ENCODE measurements at regions not wholly inside any gene's neighbourhood (a gene's known extent, or its start where the extent isn't known, plus 50 kb on each side); places are given as distances from the start of the nearest gene placed in this dataset.
"Not testable (repeated sequence)": the region's sequence is repeated elsewhere in the genome, so short reads cannot be mapped to it uniquely, and the experiment has no call there.

- no peak for DNase-seq
These were observed 336.3 kb downstream of the PPP1R3A start for GRCh38 chr7:113582471-113582870.

- not testable (repeated sequence) for DNase-seq
These were observed 355.6 kb downstream of the PPP1R3A start for GRCh38 chr7:113563257-113563656.

- no peak for DNase-seq
These were observed 356.0 kb downstream of the PPP1R3A start for GRCh38 chr7:113562801-113563200.

- no peak for DNase-seq
These were observed 356.6 kb downstream of the PPP1R3A start for GRCh38 chr7:113562242-113562641.

- DNase-seq = no peak
These were observed 357.4 kb downstream of the PPP1R3A start for GRCh38 chr7:113561446-113561845.

- no peak for DNase-seq
These were observed 367.8 kb downstream of the PPP1R3A start for GRCh38 chr7:113550966-113551365.

GRCh38 chr7:113548561-113548960, 370.2 kb downstream of the PPP1R3A start:
- no peak for DNase-seq

- no peak for DNase-seq
These were observed 370.7 kb downstream of the PPP1R3A start for GRCh38 chr7:113548137-113548536.

- no peak for DNase-seq
These were observed 397.3 kb downstream of the PPP1R3A start for GRCh38 chr7:113521468-113521867.

GRCh38 chr7:113519472-113519871, 399.3 kb downstream of the PPP1R3A start:
- DNase-seq = no peak

GRCh38 chr7:113504691-113505090, 386.3 kb upstream of the SMIM30 start:
- no peak for DNase-seq

- DNase-seq = no peak
These were observed 385.8 kb upstream of the SMIM30 start for GRCh38 chr7:113504142-113504541.

GRCh38 chr7:113496586-113496985, 378.2 kb upstream of the SMIM30 start:
- not testable (repeated sequence) for DNase-seq

- not testable (repeated sequence) for DNase-seq
These were observed 376.6 kb upstream of the SMIM30 start for GRCh38 chr7:113494797-113495566.

GRCh38 chr7:113491305-113491704, 373.0 kb upstream of the SMIM30 start:
- no peak for DNase-seq

- DNase-seq = no peak
These were observed 369.8 kb upstream of the SMIM30 start for GRCh38 chr7:113487925-113488731.

GRCh38 chr7:113486548-113486947, 368.2 kb upstream of the SMIM30 start:
- no peak for DNase-seq

- DNase-seq = no peak
These were observed 365.3 kb upstream of the SMIM30 start for GRCh38 chr7:113483657-113484056.

- no peak for DNase-seq
These were observed 362.2 kb upstream of the SMIM30 start for GRCh38 chr7:113480537-113480936.

GRCh38 chr7:113464096-113464855, 345.9 kb upstream of the SMIM30 start:
- DNase-seq = no peak

GRCh38 chr7:113460067-113460466, 341.7 kb upstream of the SMIM30 start:
- no peak for DNase-seq

GRCh38 chr7:113456533-113456932, 338.2 kb upstream of the SMIM30 start:
- DNase-seq = no peak

GRCh38 chr7:113454597-113455169, 336.3 kb upstream of the SMIM30 start:
- no peak for DNase-seq

Data from activated CD4-positive, alpha-beta T cell treated with anti-CD3 and anti-CD28 coated beads for 1 hour (primary cell).